AG04449 (cell line): ENCODE measurements at regions not wholly inside any gene's neighbourhood (a gene's known extent, or its start where the extent isn't known, plus 50 kb on each side); places are given as distances from the start of the nearest gene placed in this dataset.

ENCODE experiments used
- CTCF ChIA-PET: fragments of 350-600 bp; formaldehyde crosslinking; extraction: SDS; loops from one replicate; lab custom pipeline; 2021; ENCODE audit warnings: antibody characterized with exemption; lab: Yijun Ruan, JAX
- POLR2A ChIA-PET: fragments of 400-600, 350-600 bp; formaldehyde crosslinking; extraction: SDS; loops from one replicate; lab custom pipeline; 2020; ENCODE audit warnings: antibody characterized with exemption, inconsistent platforms; lab: Yijun Ruan, JAX
- DNase-seq: peaks from one replicate; pipeline ENCODE4 v3.0.0-alpha.2; 2010; ENCODE audit warnings: low read depth, low spot score
- H3K4me3 ChIP-seq: 2 replicates; pipeline ENCODE4 v1.5.1; 2011; ENCODE audit warnings: low read depth, mild to moderate bottlenecking, control low read depth, low read length
- CTCF ChIP-seq: IDR thresholded peaks from one replicate; pipeline ENCODE4 v1.5.1; 2011; ENCODE audit warnings: mild to moderate bottlenecking, moderate library complexity, low read length, control low read depth, inconsistent platforms; ENCODE audit not compliant: insufficient read depth; ENCODE audit errors: missing control alignments

- TF ChIP-seq CTCF, result no peak
- DNase-seq, result no peak
- POLR2A ChIA-PET, result no interaction called here
- CTCF ChIA-PET, result no interaction called here
- H3K4me3 ChIP-seq, result no peak overlapping the region
Measured at GRCh38 chr12:75974323-75975187, 57.0 kb downstream of the PHLDA1 start.

- CTCF ChIA-PET, result no interaction called here
- no peak for TF ChIP-seq CTCF
- DNase-seq, result no peak
- POLR2A ChIA-PET, result no interaction called here
- H3K4me3 ChIP-seq, result no peak overlapping the region
Measured at GRCh38 chr12:75971253-75971652, 60.3 kb downstream of the PHLDA1 start.

GRCh38 chr12:75970310-75970709, 61.3 kb downstream of the PHLDA1 start:
- no peak for TF ChIP-seq CTCF
- DNase-seq, result no peak
- POLR2A ChIA-PET, result no interaction called here
- CTCF ChIA-PET, result no interaction called here
- H3K4me3 ChIP-seq, result no peak overlapping the region

- POLR2A ChIA-PET, result no interaction called here
- TF ChIP-seq CTCF, result no peak
- DNase-seq, result no peak
- CTCF ChIA-PET, result no interaction called here
- no peak overlapping the region for H3K4me3 ChIP-seq
Measured at GRCh38 chr12:75969768-75970167, 61.8 kb downstream of the PHLDA1 start.

- TF ChIP-seq CTCF, result no peak
- CTCF ChIA-PET, result interaction anchor here (1.0 kb wide), 1 partner anchor 438 kb away, joined by 3 read pairs; no protein-coding TSS in a partner anchor
- H3K4me3 ChIP-seq, result no peak overlapping the region
- no peak for DNase-seq
- POLR2A ChIA-PET, result no interaction called here
Measured at GRCh38 chr12:75965661-75966060, 65.9 kb downstream of the PHLDA1 start.

GRCh38 chr12:75964150-75964549, 67.4 kb downstream of the PHLDA1 start:
- DNase-seq, result no peak
- TF ChIP-seq CTCF, result no peak
- CTCF ChIA-PET, result no interaction called here
- POLR2A ChIA-PET, result no interaction called here
- H3K4me3 ChIP-seq, result no peak overlapping the region
